GM12873 (cell line): ENCODE measurements at regions not wholly inside any gene's neighbourhood (a gene's known extent, or its start where the extent isn't known, plus 50 kb on each side); places are given as distances from the start of the nearest gene placed in this dataset.

ENCODE experiments used
- TF ChIP-seq, protein P1 (sequence below): IDR thresholded peaks from 2 replicates; pipeline ENCODE4 v1.5.1; 2012; ENCODE audit warnings: low read depth, mild to moderate bottlenecking, moderate library complexity, low read length, control low read depth; ENCODE audit not compliant: insufficient read depth; ENCODE audit errors: missing control alignments

DNA sequence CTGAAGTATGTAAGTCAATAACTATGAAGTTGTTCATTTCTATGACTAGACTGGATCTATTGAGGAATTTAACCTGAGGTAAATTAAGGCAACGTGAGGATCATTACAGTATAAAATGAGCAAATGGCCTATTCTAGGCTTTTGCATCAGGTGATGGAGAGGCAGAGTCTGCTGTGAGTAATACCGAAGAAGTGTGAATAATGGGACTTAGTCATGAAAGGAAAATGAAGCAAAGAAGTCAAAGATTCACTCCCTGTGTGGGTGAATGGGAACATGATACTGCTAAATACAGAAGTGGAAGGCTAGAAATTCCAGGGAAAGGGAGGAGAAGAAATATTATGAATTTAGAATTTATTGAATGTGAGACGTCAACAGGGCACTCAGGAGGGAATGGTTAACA, 774.1 kb downstream of the LIG4 start:
- TF ChIP-seq, protein P1, sequence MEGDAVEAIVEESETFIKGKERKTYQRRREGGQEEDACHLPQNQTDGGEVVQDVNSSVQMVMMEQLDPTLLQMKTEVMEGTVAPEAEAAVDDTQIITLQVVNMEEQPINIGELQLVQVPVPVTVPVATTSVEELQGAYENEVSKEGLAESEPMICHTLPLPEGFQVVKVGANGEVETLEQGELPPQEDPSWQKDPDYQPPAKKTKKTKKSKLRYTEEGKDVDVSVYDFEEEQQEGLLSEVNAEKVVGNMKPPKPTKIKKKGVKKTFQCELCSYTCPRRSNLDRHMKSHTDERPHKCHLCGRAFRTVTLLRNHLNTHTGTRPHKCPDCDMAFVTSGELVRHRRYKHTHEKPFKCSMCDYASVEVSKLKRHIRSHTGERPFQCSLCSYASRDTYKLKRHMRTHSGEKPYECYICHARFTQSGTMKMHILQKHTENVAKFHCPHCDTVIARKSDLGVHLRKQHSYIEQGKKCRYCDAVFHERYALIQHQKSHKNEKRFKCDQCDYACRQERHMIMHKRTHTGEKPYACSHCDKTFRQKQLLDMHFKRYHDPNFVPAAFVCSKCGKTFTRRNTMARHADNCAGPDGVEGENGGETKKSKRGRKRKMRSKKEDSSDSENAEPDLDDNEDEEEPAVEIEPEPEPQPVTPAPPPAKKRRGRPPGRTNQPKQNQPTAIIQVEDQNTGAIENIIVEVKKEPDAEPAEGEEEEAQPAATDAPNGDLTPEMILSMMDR, result no peak

DNA sequence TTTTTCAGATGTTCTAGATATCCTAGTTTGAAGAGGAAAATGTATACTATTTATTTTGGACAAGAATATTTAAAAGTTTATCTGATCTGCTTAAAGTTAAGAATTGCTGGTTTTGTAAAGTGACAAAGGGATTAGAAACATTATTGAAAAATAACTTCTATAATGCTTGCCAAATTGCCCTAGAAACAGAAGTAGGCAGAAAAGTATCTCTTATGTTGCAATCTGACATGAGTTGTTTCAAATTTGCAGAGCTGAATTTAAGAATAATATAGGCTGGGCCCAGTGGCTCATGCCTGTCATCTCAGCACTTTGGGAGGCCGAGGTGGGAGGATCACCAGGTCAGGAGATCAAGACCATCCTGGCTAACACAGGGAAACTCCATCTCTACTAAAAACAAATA, 777.1 kb downstream of the LIG4 start:
- TF ChIP-seq, protein P1, result no peak

DNA sequence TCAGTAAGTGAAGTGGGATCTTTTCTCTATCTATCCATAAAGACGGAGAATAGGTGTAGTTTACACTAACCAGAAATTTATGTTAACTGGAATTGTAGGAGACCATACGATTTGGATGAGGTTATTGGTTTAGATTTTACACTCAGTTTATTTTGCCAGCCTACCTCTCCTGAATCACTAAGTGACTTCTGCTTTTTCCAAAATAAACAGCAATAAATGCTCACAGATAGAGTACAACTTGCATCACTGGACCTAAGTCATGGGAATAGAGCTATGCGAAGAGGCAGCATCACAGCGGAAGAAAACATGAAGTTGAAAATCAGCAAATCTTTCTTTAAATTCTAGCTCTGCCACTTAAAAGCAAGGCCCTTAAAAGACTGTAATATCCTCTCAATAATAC, 781.0 kb downstream of the LIG4 start:
- TF ChIP-seq, protein P1, result no peak

DNA sequence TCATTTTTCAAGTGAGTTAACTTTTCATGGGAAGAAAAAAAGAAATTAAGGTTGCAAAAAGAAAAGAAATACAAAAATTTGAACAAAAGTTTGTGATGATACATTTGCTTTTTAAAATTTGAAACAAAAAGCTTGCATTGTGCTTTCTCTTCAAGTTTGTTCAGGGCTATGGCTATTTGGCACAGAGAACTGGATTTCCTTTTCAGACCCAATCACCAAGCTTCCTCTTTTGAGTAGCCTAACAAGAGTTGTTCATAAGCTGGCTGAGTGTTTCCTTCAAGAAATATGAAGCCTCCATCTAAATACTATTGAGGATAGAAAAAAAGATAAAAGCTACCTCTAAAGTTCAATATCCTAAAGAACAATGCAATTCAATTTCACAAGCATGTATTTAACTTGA, 787.8 kb downstream of the LIG4 start:
- TF ChIP-seq, protein P1, result no peak

DNA sequence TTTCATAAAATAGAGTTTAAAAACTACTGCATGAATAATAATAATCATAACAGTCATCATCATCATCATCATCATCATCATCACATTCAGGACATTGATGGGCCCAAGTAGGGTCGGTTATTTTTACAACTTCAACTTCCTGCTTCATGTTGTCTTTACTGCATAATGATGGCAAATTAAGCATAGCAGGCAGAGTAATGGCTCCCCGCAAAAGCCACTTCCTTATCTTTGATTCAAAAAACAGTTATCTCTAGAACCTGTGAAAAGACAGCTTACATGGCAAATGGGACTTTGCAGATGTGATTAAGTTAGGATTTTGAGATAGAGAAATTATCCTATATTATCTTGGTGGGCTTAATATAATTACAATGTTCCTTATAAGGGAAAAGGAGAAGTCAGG, 792.9 kb downstream of the LIG4 start:
- TF ChIP-seq, protein P1, result no peak

DNA sequence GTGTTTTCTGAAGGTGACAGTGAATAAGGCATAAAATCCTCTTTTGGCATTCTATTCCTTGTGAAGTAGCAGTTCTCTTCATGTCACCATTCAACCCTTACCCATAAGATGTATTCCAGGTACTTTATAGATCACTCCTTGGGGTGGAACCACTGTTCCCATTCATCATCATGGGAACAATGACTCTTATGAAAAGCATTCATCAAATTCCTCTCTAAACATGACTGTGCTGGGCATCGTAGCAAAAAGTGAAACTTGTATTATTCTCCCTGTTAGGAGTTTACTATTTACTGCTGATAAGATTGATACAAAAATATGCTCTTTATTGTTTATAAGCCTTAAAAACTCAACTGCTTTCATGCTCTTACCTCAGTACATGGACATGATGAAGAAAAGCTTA, 793.4 kb downstream of the LIG4 start:
- TF ChIP-seq, protein P1, result no peak

DNA sequence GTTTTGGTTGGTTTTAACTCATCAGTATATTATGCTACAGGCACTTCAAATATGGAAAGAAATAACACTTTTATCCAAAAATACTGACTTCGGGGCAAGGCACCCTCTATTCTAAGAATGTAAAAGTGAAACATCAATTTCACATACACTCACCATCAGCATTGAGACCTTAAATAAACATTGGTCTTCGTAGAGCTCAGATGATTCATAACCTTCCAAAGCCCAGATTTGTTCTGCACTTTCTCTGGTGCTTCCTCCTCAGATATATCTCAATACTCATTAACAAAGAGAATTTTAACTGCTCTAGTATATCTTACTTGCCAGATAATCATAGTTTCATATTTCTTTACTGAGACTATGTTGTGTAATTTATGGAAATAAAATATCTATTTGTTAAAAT, 794.3 kb downstream of the LIG4 start:
- TF ChIP-seq, protein P1, result no peak

DNA sequence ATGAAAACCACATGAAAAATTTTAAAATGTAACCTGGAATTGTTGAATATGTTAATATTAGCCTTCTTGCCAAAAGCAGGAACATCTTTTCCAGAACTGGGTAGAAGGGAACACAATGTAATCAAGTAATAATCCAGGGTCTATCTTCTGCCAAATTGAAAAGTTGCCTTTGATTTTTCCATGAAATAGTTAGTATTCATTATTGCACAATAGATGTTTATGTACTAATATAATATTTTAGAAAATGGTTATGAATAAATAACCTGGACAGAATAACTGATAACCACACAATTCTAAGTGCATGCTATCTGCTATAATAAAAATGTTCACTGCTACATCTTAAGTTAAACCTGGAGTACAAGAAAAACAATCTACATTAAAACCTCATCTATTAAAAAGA, 802.3 kb downstream of the LIG4 start:
- TF ChIP-seq, protein P1, result no peak
